ENCODE measurements at regions not wholly inside any gene's neighbourhood (a gene's known extent, or its start where the extent isn't known, plus 50 kb on each side); places are given as distances from the start of the nearest gene placed in this dataset.

DNA sequence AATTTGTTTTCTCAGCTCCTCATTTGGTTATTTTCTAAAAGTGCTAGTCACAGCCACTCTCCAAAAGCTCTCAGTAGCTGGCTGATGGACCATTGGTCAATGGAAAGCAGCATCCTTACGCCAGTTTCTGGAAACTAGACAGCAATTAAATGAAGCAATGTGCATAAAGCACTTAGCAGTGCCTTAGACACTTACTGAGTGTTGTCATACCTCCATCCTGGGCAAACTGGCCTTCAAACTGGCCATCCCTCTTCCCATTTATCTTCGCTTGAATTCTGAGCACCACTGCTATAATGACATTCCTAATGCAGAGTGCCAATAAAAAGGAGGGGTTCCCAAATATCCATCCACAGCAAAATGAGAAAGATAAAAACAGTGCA is 209.2 kb downstream of the ENC1 start:
- Histone ChIP-seq H3K27me3 (ENCODE audit: low read depth, low read length) (no peaks in the 10 kb centered on the region), H3K36me3 (ENCODE audit: control insufficient read depth in 1 of 2, insufficient read depth in 2 of 2, low read length in 2 of 2) (no peaks in the 10 kb centered on the region), H3K9me3 (ENCODE audit: control insufficient read depth in 1 of 2, low read length in 2 of 2) (no peaks in the 10 kb centered on the region), H3K4me3 (ENCODE audit: low read depth in 1 of 2, low read length in 2 of 2) (no peak overlapping the region), H3K4me1 (ENCODE audit: control insufficient read depth in 1 of 2, insufficient read depth in 2 of 2, low read length in 2 of 2) (peaks cover 0 to 11% of the 10 kb centered on the region in 2 donors), H3K27ac (ENCODE audit: low read length) (no peak overlapping the region)

DNA sequence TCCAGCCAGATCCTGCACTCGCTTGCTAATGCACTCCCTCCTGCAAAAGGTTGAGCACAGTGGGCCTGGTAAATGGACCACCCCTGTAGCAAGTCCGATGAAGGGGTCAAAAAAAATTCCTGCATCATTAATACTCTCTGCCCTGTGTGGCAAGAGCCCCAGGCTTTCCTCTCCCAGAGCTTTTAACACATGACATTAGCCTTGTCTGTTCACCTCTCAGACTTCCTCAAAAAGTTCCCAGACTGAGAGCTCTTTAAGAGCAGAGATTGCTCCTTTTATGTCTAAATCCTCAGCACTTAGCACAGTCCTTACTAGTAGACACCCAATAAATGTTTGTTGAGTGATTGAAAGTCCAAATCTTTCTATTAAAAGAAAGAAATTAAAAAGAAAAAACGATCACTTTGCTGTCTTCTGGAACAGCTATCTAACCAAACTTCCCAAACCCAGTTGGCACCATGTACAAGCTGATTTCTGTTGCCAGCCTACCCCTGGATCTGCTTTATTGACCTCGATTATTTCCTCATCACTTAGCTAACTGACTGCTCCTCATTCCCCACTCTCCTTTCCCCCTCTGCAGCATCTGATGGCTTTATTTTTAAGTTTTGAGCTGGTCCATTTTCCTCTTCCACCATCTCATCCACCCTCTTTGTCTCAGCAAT is 209.8 kb downstream of the ENC1 start:
- H3K27ac ChIP-seq (ENCODE audit: low read length): no peak overlapping the region
- no peak overlapping the region for H3K4me3 ChIP-seq (ENCODE audit: low read depth in 1 of 2, low read length in 2 of 2)
- no peaks in the 10 kb centered on the region for H3K27me3 ChIP-seq (ENCODE audit: low read depth, low read length)
- no peaks in the 10 kb centered on the region for H3K9me3 ChIP-seq (ENCODE audit: control insufficient read depth in 1 of 2, low read length in 2 of 2)
- peaks cover 0 to 11% of the 10 kb centered on the region in 2 donors for H3K4me1 ChIP-seq (ENCODE audit: control insufficient read depth in 1 of 2, insufficient read depth in 2 of 2, low read length in 2 of 2)
- H3K36me3 ChIP-seq (ENCODE audit: control insufficient read depth in 1 of 2, insufficient read depth in 2 of 2, low read length in 2 of 2): no peaks in the 10 kb centered on the region

- H3K27me3 ChIP-seq (ENCODE audit: low read depth, low read length): no peaks in the 10 kb centered on the region
- H3K4me1 ChIP-seq (ENCODE audit: control insufficient read depth in 1 of 2, insufficient read depth in 2 of 2, low read length in 2 of 2): peaks cover 0 to 11% of the 10 kb centered on the region in 2 donors
Observed at GRCh38 chr5:74429495-74429894, 211.0 kb downstream of the ENC1 start.

GRCh38 chr5:74428876-74429275 is 211.7 kb downstream of the ENC1 start:
- no peaks in the 10 kb centered on the region for H3K36me3 ChIP-seq (ENCODE audit: control insufficient read depth in 1 of 2, insufficient read depth in 2 of 2, low read length in 2 of 2)
- H3K27ac ChIP-seq (ENCODE audit: low read length): no peak overlapping the region
- peaks cover 0 to 8% of the 10 kb centered on the region in 2 donors for H3K4me1 ChIP-seq (ENCODE audit: control insufficient read depth in 1 of 2, insufficient read depth in 2 of 2, low read length in 2 of 2)

More at GRCh38 chr5:74429495-74429894, 211.0 kb downstream of the ENC1 start:
- Histone ChIP-seq H3K36me3 (ENCODE audit: control insufficient read depth in 1 of 2, insufficient read depth in 2 of 2, low read length in 2 of 2) (no peaks in the 10 kb centered on the region), H3K27ac (ENCODE audit: low read length) (no peak overlapping the region), H3K9me3 (ENCODE audit: control insufficient read depth in 1 of 2, low read length in 2 of 2) (no peaks in the 10 kb centered on the region), H3K4me3 (ENCODE audit: low read depth in 1 of 2, low read length in 2 of 2) (no peak overlapping the region)

GRCh38 chr5:74428275-74428674 is 212.3 kb downstream of the ENC1 start:
- Histone ChIP-seq H3K9me3 (ENCODE audit: control insufficient read depth in 1 of 2, low read length in 2 of 2) (no peaks in the 10 kb centered on the region), H3K4me1 (ENCODE audit: control insufficient read depth in 1 of 2, insufficient read depth in 2 of 2, low read length in 2 of 2) (peaks cover 0 to 2% of the 10 kb centered on the region in 2 donors), H3K36me3 (ENCODE audit: control insufficient read depth in 1 of 2, insufficient read depth in 2 of 2, low read length in 2 of 2) (no peaks in the 10 kb centered on the region), H3K27ac (ENCODE audit: low read length) (no peak overlapping the region), H3K4me3 (ENCODE audit: low read depth in 1 of 2, low read length in 2 of 2) (no peak overlapping the region), H3K27me3 (ENCODE audit: low read depth, low read length) (no peaks in the 10 kb centered on the region)

More at GRCh38 chr5:74428876-74429275, 211.7 kb downstream of the ENC1 start:
- Histone ChIP-seq H3K4me3 (ENCODE audit: low read depth in 1 of 2, low read length in 2 of 2) (no peak overlapping the region), H3K9me3 (ENCODE audit: control insufficient read depth in 1 of 2, low read length in 2 of 2) (no peaks in the 10 kb centered on the region), H3K27me3 (ENCODE audit: low read depth, low read length) (no peaks in the 10 kb centered on the region)

DNA sequence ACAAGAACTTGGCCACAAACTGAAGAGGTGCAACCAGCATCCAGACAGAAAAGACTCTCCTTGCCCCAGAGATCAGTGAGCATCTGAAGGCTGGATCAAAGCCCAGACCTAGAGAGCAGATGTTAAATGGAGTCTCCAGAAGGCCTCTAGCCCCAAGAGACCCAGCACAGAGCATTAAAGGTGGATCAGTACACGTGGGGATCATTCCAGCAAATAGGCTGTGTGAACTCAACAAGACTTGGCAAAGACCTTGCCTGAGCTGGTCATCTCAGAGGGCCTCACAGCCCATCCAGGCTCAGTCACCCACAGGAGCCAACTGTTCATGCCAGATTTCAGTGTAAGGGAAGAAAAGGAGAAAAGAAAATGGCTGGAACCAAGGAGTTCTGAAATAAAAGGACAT is 214.0 kb downstream of the ENC1 start:
- H3K4me1 ChIP-seq (ENCODE audit: control insufficient read depth in 1 of 2, insufficient read depth in 2 of 2, low read length in 2 of 2): no peaks in the 10 kb centered on the region
- H3K27ac ChIP-seq (ENCODE audit: low read length): no peak overlapping the region
- no peaks in the 10 kb centered on the region for H3K9me3 ChIP-seq (ENCODE audit: control insufficient read depth in 1 of 2, low read length in 2 of 2)
- no peak overlapping the region for H3K4me3 ChIP-seq (ENCODE audit: low read depth in 1 of 2, low read length in 2 of 2)
- H3K27me3 ChIP-seq (ENCODE audit: low read depth, low read length): no peaks in the 10 kb centered on the region
- no peaks in the 10 kb centered on the region for H3K36me3 ChIP-seq (ENCODE audit: control insufficient read depth in 1 of 2, insufficient read depth in 2 of 2, low read length in 2 of 2)

DNA sequence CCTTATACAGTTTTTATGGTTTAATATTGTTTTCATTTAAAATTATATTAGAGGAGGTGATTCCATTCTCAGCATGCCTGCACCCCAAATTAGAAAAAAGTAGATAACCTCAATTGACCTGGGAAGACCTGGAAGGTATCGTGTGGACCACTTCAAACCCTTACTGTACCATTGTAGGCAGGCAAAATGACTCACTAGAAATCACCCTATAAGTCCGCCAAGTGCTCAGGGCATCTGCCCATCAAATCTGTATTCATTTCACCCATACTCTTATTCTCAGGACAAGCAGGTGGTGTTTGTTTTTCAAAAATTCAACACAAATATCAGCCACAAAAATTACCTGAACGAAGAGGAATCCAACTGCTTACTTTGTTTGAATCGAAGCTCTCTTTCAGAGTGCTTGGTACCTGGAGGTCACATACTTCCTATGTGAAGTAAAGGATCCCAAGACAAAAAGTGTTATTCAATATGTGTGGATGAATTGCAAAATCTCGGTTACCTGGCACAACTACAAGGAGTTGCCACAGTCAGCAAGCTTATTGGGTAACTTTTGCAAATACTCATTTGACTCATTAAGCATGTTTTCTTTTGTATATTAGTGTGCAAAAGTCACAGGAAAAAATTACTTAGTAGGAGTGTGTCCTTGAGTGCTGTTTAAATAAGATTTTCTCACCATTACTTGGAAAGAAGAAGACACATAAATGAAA is 216.2 kb downstream of the ENC1 start:
- no peaks in the 10 kb centered on the region for H3K27me3 ChIP-seq (ENCODE audit: low read depth, low read length)
- H3K4me1 ChIP-seq (ENCODE audit: control insufficient read depth in 1 of 2, insufficient read depth in 2 of 2, low read length in 2 of 2): no peaks in the 10 kb centered on the region
- no peaks in the 10 kb centered on the region for H3K36me3 ChIP-seq (ENCODE audit: control insufficient read depth in 1 of 2, insufficient read depth in 2 of 2, low read length in 2 of 2)
- no peaks in the 10 kb centered on the region for H3K9me3 ChIP-seq (ENCODE audit: control insufficient read depth in 1 of 2, low read length in 2 of 2)
- no peak overlapping the region for H3K27ac ChIP-seq (ENCODE audit: low read length)
- no peak overlapping the region for H3K4me3 ChIP-seq (ENCODE audit: low read depth in 1 of 2, low read length in 2 of 2)

DNA sequence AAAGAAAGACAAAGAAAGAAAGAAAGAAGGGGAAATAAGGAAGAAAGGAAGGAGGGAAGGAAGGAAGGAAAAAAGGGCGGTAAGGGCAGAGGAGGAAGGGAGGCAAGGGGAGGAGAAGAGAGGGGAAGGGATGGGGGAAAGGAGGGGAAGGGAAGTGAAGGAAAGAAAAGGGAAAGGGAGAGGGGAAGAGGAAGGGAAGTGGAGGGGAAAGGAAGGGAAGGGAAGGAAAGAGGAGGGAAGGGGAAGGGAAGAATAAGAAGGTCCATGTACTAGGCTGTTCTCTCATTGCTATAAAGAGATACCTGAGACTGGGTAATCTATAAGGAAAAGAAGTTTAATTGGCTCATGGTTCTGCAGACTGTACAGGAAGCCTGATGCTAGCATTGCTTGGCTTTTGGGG is 217.1 kb downstream of the ENC1 start:
- H3K4me3 ChIP-seq (ENCODE audit: low read depth in 1 of 2, low read length in 2 of 2): no peak overlapping the region
- H3K27ac ChIP-seq (ENCODE audit: low read length): no peak overlapping the region
- no peaks in the 10 kb centered on the region for H3K27me3 ChIP-seq (ENCODE audit: low read depth, low read length)
- no peaks in the 10 kb centered on the region for H3K4me1 ChIP-seq (ENCODE audit: control insufficient read depth in 1 of 2, insufficient read depth in 2 of 2, low read length in 2 of 2)
- no peaks in the 10 kb centered on the region for H3K36me3 ChIP-seq (ENCODE audit: control insufficient read depth in 1 of 2, insufficient read depth in 2 of 2, low read length in 2 of 2)
- H3K9me3 ChIP-seq (ENCODE audit: control insufficient read depth in 1 of 2, low read length in 2 of 2): no peaks in the 10 kb centered on the region

- Histone ChIP-seq H3K27ac (ENCODE audit: low read length) (no peak overlapping the region), H3K4me1 (ENCODE audit: control insufficient read depth in 1 of 2, insufficient read depth in 2 of 2, low read length in 2 of 2) (no peaks in the 10 kb centered on the region), H3K4me3 (ENCODE audit: low read depth in 1 of 2, low read length in 2 of 2) (no peak overlapping the region)
Observed at GRCh38 chr5:74422671-74423070, 217.9 kb downstream of the ENC1 start.

DNA sequence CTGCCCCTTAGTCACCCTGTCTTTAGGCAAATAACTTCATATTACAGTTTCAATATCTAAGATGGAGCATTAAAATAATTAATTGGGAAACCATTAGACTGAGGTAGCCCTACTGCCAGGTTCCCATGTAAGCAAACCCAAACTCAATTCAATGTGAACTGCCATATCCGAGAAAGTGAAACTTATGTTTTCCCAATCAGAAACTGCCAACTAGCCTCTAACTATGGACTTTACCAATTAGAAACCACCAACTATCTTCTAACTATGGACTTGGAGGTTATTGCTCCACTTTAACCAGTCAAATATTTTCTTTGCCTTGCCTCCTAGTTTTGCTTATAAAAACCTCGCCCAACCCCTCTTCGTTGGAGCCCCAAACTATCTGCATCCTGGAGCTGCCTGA is 218.5 kb downstream of the ENC1 start:
- Histone ChIP-seq H3K4me3 (ENCODE audit: low read depth in 1 of 2, low read length in 2 of 2) (no peak overlapping the region), H3K27ac (ENCODE audit: low read length) (no peak overlapping the region), H3K36me3 (ENCODE audit: control insufficient read depth in 1 of 2, insufficient read depth in 2 of 2, low read length in 2 of 2) (no peaks in the 10 kb centered on the region), H3K27me3 (ENCODE audit: low read depth, low read length) (no peaks in the 10 kb centered on the region), H3K9me3 (ENCODE audit: control insufficient read depth in 1 of 2, low read length in 2 of 2) (no peaks in the 10 kb centered on the region), H3K4me1 (ENCODE audit: control insufficient read depth in 1 of 2, insufficient read depth in 2 of 2, low read length in 2 of 2) (no peaks in the 10 kb centered on the region)

More at GRCh38 chr5:74422671-74423070, 217.9 kb downstream of the ENC1 start:
- Histone ChIP-seq H3K9me3 (ENCODE audit: control insufficient read depth in 1 of 2, low read length in 2 of 2) (no peaks in the 10 kb centered on the region), H3K27me3 (ENCODE audit: low read depth, low read length) (no peaks in the 10 kb centered on the region), H3K36me3 (ENCODE audit: control insufficient read depth in 1 of 2, insufficient read depth in 2 of 2, low read length in 2 of 2) (no peaks in the 10 kb centered on the region)

- no peak overlapping the region for H3K27ac ChIP-seq (ENCODE audit: low read length)
- H3K4me1 ChIP-seq (ENCODE audit: control insufficient read depth in 1 of 2, insufficient read depth in 2 of 2, low read length in 2 of 2): no peaks in the 10 kb centered on the region
- H3K27me3 ChIP-seq (ENCODE audit: low read depth, low read length): no peaks in the 10 kb centered on the region
- H3K9me3 ChIP-seq (ENCODE audit: control insufficient read depth in 1 of 2, low read length in 2 of 2): no peaks in the 10 kb centered on the region
- no peaks in the 10 kb centered on the region for H3K36me3 ChIP-seq (ENCODE audit: control insufficient read depth in 1 of 2, insufficient read depth in 2 of 2, low read length in 2 of 2)
- no peak overlapping the region for H3K4me3 ChIP-seq (ENCODE audit: low read depth in 1 of 2, low read length in 2 of 2)
Observed at GRCh38 chr5:74421377-74421776, 219.2 kb downstream of the ENC1 start.
